GM12873 (cell line): ENCODE measurements at regions not wholly inside any gene's neighbourhood (a gene's known extent, or its start where the extent isn't known, plus 50 kb on each side); places are given as distances from the start of the nearest gene placed in this dataset.

Experiments
- TF ChIP-seq, protein P1 (sequence below): IDR thresholded peaks from 2 replicates; pipeline ENCODE4 v1.5.1; 2012; ENCODE audit warnings: low read depth, mild to moderate bottlenecking, moderate library complexity, low read length, control low read depth; ENCODE audit not compliant: insufficient read depth; ENCODE audit errors: missing control alignments

- TF ChIP-seq, protein P1, sequence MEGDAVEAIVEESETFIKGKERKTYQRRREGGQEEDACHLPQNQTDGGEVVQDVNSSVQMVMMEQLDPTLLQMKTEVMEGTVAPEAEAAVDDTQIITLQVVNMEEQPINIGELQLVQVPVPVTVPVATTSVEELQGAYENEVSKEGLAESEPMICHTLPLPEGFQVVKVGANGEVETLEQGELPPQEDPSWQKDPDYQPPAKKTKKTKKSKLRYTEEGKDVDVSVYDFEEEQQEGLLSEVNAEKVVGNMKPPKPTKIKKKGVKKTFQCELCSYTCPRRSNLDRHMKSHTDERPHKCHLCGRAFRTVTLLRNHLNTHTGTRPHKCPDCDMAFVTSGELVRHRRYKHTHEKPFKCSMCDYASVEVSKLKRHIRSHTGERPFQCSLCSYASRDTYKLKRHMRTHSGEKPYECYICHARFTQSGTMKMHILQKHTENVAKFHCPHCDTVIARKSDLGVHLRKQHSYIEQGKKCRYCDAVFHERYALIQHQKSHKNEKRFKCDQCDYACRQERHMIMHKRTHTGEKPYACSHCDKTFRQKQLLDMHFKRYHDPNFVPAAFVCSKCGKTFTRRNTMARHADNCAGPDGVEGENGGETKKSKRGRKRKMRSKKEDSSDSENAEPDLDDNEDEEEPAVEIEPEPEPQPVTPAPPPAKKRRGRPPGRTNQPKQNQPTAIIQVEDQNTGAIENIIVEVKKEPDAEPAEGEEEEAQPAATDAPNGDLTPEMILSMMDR, result no peak
Observed at GRCh38 chr20:51265361-51265760, 242.5 kb upstream of the KCNG1 start.

DNA sequence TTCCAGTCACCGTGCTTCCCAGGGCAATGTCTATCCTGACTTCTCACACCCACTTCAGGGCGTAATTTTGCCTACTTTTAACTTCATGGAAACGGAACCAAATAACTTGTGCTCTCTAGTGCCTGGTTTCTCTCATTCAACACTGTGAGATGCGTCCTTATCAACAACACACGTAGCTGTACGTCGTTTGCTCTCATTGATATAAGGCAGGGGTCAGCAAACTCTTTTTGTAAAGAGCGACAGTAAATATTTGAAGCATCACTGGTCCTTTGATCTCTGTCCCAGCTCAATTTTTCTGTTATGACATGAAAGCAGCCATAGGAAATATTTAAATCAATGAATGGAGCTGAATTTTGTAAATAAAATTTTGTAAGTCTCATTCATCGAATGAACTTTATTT, 239.3 kb upstream of the KCNG1 start:
- TF ChIP-seq, protein P1, result no peak

GRCh38 chr20:51259455-51259854, 236.5 kb upstream of the KCNG1 start:
- TF ChIP-seq, protein P1, result no peak

DNA sequence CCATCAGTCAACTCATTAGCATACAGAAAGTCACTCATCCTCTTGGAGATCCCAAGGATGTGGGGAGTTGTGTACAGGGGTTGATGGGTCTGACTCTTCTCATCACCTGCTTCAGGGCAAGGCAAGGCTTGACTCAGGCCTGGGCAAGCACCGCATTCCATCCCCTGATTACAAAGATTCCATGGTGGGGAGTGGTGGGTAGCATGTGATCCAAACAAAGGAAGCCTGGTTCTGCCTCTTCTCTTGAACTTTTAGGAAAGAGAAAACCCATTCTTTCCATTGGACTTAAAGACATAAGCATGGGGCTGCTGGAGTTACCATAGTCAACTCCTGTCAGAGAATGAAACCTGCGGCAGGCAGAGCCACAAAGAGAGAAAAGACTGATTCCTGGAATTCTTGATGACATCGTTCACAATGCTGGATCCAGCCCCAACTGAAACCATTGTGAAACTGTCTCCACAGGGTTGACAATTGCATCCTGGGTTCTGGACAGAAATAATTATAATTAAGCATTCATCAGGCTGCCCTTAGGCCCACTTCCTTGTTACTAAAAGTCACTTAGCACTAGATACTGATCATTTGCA, 235.8 kb upstream of the KCNG1 start:
- TF ChIP-seq, protein P1, result no peak

- TF ChIP-seq, protein P1, result no peak
Observed at GRCh38 chr20:51255417-51255816, 232.5 kb upstream of the KCNG1 start.

- TF ChIP-seq, protein P1, result no peak
Observed at GRCh38 chr20:51253280-51253679, 230.4 kb upstream of the KCNG1 start.

DNA sequence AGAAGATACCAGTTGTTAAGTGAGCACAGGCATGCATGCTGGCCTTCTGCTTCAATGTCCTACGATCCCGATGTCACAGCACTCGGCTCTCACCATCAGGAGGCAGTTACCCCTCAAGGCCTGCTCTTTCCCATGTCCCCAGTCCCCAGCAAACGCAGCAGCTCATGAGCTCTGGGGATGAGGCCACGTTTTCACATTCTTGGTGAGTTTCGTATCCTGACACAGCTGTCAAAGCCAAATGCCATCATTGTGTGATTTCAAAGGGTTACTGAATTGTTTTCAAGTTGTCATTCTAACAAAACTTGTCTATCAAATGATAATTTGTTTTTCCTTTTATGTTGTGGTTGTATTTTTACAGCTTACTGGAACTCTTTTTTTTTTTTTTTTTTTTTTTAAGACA, 226.9 kb upstream of the KCNG1 start:
- TF ChIP-seq, protein P1, result no peak

DNA sequence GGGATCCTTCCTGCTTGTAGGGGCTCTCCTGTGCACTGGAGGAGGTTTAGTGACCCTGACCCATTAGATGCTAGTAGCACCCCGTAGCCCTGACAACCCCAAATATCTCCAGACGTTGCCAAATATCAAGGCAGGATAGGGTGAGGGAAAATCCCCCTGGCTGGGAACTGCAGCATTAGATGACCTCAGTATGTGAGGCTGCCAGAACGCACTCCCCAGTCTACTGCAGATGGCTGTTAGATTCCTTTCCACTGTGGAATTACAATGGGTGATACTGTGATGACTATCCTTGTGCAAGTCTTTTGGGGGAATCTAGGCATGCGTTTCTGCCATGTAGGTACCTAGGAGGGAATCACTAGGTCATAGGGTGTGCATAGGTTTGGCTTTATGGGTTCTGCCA, 226.3 kb upstream of the KCNG1 start:
- TF ChIP-seq, protein P1, result no peak
